PFSK-1 (cell line): ENCODE measurements at regions not wholly inside any gene's neighbourhood (a gene's known extent, or its start where the extent isn't known, plus 50 kb on each side); places are given as distances from the start of the nearest gene placed in this dataset.

Experiments used
- FOXP2 ChIP-seq: optimal IDR thresholded peaks from 2 replicates; pipeline ENCODE3; 2011; ENCODE audit warnings: borderline replicate concordance, control low read depth, inconsistent platforms; ENCODE audit not compliant: insufficient read depth; ENCODE audit errors: extremely low read length, extremely low read depth
- POLR2AphosphoS5 ChIP-seq: IDR thresholded peaks from 2 replicates; pipeline ENCODE4 v1.6.1; 2012; ENCODE audit warnings: low read depth, mild to moderate bottlenecking, control low read depth, low read length, moderate library complexity
- REST ChIP-seq, 2 experiments: IDR thresholded peaks; 2 replicates each; pipeline versions ENCODE4 v1.6.1 to v1.8.0; 2011 to 2012; ENCODE audit warnings: low read depth in 2 of 2, low read length in 2 of 2, control low read depth in 1 of 2, inconsistent platforms in 1 of 2, mild to moderate bottlenecking in 1 of 2, moderate library complexity in 1 of 2; ENCODE audit not compliant: insufficient read depth in 1 of 2
- SIN3A ChIP-seq: IDR thresholded peaks from 2 replicates; pipeline ENCODE4 v1.6.1; 2012; ENCODE audit warnings: mild to moderate bottlenecking, low read length, moderate library complexity, borderline replicate concordance; ENCODE audit not compliant: insufficient read depth
- TAF1 ChIP-seq: IDR thresholded peaks from 2 replicates; pipeline ENCODE4 v1.6.1; 2012; ENCODE audit warnings: low read length, control low read depth, borderline replicate concordance; ENCODE audit not compliant: insufficient read depth

- TF ChIP-seq POLR2AphosphoS5 (no peak), REST (IDR thresholded peaks at IDR 0.05; ENCODE audit: insufficient read depth in 1 of 2, low read depth in 2 of 2, low read length in 2 of 2) (no peak), SIN3A (no peak), FOXP2 (no peak), TAF1 (no peak)
Observed at GRCh38 chr22:42185915-42186439, 55.4 kb upstream of the CYP2D6 start.

GRCh38 chr22:42184852-42185251 is 54.2 kb upstream of the CYP2D6 start:
- TF ChIP-seq TAF1 (no peak), SIN3A (no peak), REST (IDR thresholded peaks at IDR 0.05; ENCODE audit: insufficient read depth in 1 of 2, low read depth in 2 of 2, low read length in 2 of 2) (no peak), FOXP2 (no peak), POLR2AphosphoS5 (no peak)

- no peak for TF ChIP-seq POLR2AphosphoS5
- TF ChIP-seq SIN3A = no peak
- TF ChIP-seq FOXP2 = no peak
- TF ChIP-seq REST (IDR thresholded peaks at IDR 0.05; ENCODE audit: insufficient read depth in 1 of 2, low read depth in 2 of 2, low read length in 2 of 2) = no peak
- TF ChIP-seq TAF1 = no peak
Observed at GRCh38 chr22:42180349-42180842, 49.8 kb upstream of the CYP2D6 start.
